ENCODE measurements at regions not wholly inside any gene's neighbourhood (a gene's known extent, or its start where the extent isn't known, plus 50 kb on each side); places are given as distances from the start of the nearest gene placed in this dataset.

DNA sequence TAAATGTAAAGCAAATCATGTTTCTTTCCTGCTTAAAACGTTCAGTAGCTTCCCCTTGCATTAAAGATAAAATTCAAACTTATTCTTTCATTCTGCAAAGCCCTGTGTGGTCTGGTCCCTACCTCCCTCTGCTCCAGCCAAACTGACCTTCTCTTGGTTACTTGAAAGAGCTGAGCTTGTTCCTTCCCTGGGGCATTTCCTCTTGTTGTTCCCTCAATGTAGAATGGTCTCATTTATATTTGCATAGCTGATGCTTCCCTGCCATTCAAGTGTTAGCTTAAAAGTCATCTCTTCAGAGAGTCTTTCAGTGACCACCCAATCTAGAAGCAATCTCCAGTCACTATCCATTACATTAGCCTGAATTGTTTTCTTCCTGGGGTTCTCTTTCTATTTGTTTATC is 1618.5 kb upstream of the TENM4 start:
- DNase-seq (ENCODE audit: low read depth in 2 of 3, low spot score in 2 of 3), result no peak

DNA sequence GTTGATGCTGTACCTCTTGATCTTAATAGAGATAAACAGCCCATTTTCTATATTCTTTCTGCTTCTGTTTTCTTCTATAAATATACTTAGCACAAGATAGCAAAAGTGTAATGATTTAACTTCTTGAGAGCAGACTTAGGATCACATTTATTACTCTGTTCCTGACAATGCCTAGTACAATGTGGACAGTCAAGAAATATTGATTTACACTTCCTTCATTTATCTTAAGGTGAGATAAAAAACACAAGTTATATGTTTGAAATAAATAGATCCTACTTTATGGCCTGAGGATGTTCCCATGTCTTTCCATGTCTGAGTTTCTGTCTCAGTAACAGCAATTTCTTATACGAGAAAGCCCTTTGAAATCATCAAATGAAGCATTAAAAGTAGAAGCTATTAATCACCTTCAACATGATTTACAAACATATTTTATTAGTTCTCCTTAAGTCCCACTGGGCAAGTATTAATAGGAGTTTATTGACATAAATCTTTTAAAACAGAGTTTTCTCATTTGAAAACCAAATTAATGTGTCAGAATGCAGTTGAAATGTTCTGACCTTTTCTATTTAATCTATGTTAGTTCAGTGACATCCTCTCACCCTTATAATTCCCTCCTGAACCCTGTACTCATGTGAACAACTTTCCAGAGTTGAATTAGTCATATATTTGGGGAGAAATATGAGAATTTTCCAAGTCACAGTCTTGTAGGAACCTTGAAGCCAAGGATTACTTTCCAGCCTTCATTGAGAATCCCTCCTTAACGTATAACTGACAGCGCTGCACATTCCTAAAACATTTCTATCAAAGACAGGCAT is 1611.7 kb upstream of the TENM4 start:
- no peak for DNase-seq (ENCODE audit: low read depth in 2 of 3, low spot score in 2 of 3)

DNA sequence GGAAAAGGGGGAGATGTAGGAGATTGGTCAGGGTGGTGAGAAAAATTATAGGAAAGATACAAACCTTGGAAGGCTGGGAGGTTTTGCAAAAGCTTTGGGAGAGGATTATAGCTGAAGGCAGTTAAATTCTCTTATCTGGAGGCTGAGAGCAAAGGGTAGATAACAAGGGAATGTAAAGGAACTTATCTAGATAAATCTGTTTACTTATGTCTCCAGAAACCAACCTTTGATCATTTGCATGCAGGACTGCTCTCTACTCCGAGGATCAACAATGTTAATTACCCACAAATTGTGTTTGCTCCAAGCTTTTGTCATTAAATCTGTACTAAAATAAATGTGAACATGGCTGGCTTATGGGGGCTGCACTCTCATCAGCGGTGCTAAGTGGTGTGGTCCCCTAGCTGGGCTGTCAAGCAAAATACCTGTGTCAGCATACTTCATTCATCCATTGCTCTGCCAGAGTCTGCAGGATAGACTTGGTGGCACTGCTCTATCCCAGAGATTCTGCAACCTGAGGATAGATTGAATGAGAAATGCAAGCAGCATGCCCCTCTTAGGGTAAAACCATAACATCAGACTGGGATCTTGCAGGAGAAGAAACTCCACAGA is 1599.2 kb upstream of the TENM4 start:
- no peak for DNase-seq (ENCODE audit: low read depth in 2 of 3, low spot score in 2 of 3)

DNA sequence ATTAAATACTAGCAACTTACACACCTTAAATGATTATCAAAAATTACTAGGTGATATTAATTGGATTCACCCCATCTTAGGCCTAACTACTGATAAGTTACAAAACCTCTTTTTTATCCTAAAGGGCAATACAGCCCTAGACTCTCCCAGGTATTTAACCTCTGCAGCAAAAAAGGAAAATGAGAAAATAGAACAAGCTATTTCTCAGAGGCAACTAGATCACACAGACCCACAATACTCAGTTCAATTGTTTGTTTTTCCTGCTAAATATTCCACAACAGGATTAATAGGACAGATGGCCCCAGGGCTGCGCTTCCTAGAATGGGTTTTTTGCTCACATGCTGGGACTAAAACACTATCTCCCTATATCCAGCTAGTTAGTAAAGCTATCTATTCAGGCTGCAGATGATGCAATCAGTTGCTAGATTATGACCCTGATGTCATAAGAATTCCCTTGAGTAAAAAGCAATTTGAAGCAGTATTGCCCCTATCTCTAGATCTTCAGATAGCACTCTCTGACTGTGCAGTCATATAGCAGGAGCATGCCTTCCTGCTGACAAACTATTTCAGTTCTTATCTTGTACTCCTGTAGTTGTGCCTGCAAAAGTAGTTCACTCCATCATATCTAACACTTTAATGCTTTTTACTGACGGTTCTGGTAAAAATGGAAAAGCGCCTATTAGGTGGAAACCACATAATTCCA is 1595.5 kb upstream of the TENM4 start:
- no peak for DNase-seq (ENCODE audit: low read depth in 2 of 3, low spot score in 2 of 3)

DNA sequence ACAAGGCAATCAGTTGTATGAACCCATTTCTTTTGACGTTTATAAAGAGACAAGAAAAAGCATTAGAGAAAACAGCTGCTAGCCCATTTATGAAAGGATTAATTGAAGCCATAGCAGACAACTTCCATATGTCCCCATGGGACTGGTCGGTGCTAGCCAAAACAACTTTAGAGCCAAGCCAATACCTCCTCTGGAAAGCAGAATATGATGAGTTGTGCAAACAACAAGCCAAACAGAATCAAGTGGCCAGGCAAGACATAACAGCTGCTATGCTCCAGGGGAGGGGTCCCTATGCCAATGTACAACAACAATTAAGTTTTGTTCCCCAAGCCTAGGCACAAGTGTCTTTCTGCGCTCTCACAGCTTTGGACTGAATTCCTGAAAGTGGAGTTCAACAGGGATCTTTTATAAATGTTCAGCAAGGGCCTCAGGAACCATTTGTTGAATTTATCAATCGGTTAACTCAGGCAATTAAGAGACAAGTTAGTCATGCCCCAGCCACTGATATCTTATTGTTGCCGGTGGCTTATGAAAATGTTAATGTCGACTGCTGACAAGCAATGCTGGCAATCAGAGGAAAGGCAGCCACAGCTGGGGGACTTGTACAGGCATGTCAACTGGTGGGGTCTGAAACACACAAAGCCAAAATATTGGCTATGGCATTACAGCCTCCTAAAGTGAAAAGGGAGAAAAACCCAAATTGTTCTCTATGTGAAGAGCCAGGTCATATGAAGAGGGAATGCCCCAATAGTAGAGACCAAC is 1593.1 kb upstream of the TENM4 start:
- no peak for DNase-seq (ENCODE audit: low read depth in 2 of 3, low spot score in 2 of 3)

DNA sequence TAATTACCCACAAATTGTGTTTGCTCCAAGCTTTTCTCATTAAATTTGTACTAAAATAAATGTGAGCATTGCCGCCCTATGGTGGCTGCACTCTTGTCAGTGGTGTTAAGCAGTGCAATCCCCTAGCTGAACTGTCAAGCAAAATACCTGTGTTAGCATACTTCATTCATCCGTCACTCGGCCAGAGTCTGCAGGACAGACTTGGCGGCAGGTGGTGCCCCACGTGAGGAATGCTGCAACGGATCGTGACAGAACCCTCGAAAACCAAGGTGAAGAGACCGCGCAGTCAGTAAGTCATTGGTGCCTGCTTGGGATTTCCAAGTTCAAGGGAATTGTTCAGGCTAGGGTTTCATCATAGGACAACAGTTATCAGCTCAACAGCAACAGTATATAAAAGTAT is 1592.1 kb upstream of the TENM4 start:
- no peak for DNase-seq (ENCODE audit: low read depth in 2 of 3, low spot score in 2 of 3)

DNA sequence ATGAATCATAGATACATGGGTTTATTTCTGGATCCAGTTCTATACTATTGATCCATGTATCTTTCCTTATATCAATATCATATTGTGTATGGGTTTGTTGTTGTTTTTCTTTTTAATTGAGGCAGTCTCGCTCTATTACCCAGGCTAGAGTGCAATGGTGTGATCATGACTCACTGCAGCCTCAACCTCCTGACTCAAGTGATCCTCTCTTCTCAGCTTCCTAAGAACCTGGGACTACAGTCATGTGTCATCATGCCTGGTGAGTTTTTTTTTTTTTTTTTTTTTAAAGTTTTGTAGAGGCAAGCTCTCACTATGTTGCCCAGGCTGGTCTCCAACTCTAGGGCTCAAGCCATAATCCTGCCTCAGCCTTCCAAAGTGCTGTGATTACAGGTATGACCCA is 1589.4 kb upstream of the TENM4 start:
- DNase-seq (ENCODE audit: low read depth in 2 of 3, low spot score in 2 of 3), result no peak

DNA sequence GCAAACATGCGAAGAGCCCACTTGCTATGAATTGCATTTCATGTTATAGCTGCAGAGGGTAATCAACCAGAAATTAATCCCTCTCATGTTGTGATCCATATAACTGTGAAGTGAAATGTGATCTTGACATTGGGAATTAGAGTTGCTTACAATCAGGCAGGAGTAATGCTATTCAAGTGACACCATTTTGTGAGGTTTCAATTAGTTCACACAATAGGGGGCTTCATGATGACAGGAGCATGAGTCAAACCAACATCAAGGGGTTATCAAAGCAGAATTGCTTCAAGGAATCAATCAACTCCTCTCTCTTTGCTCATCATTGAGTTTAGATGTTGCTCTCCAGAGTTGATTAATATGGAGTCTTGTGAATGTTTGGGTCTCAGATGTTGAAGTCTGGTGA is 1585.2 kb upstream of the TENM4 start:
- no peak for DNase-seq (ENCODE audit: low read depth in 2 of 3, low spot score in 2 of 3)

DNA sequence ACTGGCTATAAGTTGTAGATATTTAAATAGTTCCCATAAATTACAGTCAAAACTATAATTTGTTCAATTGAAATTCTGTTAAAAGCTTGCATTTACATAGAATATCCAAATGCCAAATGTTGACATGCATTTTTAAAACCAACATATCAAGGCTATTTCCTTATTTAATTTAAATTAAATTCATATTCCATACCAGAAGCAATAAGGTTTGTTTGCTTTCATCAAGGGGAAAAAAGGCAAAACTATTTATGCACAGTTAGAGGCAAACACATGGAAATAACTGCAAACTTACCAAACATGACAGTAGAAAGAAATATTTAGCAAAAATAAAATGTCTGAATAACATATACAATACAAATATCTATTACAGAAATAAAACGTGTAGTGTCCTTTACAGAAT is 1581.2 kb upstream of the TENM4 start:
- no peak for DNase-seq (ENCODE audit: low read depth in 2 of 3, low spot score in 2 of 3)

DNA sequence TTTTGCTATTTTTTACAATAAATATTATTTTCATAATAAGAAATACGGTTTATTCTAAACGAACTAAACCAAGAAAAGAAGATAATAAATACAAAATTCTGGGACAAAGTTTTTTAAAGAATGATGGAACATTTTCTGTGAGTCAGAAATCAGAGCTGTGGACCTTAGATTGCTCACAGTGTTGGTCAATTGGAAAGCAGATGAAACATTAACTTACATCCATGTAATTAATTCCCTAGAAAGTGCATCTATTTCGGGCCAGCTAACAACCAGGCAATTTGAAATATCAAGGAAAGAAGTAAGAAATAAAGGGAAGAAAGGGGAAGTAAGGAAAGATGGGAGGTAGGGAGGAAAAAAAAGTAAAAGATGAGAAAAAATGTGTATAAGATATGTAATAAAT is 1569.8 kb upstream of the TENM4 start:
- DNase-seq (ENCODE audit: low read depth in 2 of 3, low spot score in 2 of 3), result no peak

DNA sequence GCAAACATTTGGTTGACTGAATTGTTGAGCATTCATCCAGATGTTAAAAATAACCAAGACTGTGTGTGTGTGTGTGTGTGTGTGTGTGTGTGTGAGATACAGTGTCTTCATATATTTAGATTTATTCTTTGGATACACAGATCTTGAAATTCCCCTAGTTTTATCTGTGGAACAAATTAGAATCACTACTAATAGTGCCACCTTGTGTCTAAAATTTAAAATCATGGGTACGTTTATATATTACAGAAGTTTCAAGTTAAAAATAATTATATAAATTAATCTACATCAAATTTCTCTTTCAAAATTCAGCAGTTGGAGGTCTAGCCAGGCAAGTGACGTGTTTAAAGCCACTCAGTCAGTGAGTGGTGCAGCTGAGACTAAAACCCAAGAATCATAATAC is 1566.2 kb upstream of the TENM4 start:
- DNase-seq (ENCODE audit: low read depth in 2 of 3, low spot score in 2 of 3), result no peak

DNA sequence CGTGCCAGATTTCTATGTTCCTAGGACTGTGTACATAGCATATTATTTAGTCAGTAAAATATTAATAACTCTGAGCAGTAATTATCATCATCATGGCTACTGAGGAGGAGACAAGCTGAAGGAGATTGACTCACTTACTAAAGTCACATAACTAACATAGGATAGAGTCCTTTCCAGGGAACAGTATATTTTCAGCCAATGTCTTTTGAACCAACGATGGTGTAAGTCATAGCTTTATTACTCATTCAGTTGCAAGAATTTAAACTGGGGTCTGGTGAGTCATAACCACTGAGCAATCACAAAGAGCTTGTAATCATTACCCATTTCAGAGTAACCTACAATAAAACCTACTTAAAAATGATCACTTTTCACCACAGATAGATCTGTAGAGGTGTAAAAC is 1564.8 kb upstream of the TENM4 start:
- no peak for DNase-seq (ENCODE audit: low read depth in 2 of 3, low spot score in 2 of 3)

DNA sequence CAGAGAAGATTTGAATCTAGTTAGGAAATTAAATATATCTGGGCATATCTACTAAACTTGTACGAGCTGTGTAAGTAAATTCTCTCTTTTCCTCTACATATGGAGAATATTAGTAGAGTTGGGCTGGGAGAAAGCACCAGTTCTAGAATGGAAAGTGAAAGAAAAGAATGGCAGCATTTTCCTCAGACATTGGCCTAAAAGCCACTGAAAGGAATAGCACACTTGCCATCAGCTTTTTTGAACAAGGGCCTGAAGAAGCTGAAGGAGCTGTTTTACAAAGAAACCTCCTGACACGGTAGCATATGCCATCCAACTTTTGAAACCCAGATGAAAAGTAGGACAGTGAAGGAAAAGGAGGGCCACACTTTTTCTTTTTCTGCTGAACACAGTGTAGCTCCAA is 1563.7 kb upstream of the TENM4 start:
- DNase-seq (ENCODE audit: low read depth in 2 of 3, low spot score in 2 of 3), result no peak

DNA sequence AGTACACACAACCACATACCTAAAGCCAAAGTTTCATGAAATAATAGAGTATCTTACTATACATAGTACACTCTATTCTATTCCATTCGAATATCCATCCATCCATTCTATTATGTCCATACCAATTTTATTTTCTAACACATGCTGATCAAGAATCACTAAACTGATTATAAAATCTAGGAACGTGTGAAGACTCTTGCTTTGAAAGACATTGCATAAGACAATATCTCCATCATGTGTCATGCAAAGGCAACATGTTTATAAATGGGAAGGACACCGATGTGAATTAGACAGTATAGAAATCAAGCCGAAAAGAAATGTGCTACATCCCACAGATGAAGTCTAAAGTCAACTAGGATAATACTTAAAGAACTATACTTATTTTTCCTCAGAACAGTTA is 1561.5 kb upstream of the TENM4 start:
- no peak for DNase-seq (ENCODE audit: low read depth in 2 of 3, low spot score in 2 of 3)

DNA sequence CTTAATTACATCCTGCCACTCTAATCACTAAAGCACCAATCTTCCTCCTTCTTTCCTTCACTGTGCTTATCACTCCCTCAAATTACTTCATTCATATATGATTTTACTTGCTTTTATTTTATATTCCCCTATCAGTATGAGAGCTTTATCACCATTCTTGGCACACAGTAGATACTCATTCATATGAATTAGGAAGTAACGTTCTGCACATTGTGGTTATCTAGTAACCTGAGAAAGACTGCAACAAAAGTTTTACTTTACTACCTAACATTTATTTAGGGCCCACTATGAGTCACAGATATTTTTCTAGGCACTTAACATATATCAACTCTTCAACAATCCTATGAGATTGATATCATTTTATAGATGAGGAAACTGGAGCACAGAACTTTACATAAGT is 1559.9 kb upstream of the TENM4 start:
- no peak for DNase-seq (ENCODE audit: low read depth in 2 of 3, low spot score in 2 of 3)

DNA sequence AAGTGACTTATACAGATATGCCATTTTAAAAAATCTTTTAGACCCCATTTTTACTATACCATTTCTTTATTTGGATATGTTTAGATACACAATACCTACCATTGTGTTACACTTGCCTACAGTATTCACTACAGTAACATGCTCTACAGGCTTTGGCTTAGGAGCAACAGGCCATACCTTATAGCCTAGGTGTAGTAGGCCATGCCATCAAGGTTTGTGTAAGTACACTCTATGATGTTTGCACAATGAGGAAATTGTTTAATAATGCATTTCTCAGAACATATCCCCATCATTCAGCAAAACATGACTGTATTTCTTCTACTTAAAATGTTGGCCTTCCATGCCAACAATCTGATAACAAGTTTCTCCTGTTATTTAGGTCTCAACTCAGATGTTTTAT is 1559.5 kb upstream of the TENM4 start:
- no peak for DNase-seq (ENCODE audit: low read depth in 2 of 3, low spot score in 2 of 3)

DNA sequence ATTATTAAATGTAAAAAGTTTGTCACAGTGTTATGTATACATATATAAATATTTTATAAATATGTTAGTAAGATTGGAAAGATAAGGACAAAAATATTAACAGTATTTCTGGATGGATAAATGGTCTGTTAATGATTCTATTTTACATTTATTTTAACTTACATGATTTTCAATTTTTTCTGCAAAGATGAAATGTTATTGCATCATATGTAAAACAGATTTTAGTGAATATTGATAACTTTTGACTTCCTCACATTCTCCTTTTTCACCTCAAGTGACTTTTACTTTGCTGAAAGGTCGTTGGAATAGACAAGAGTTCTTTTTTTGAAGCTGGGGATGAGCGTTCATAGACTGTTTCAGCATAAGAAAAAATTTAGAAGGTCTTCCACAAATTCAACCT is 1554.7 kb upstream of the TENM4 start:
- DNase-seq (ENCODE audit: low read depth in 2 of 3, low spot score in 2 of 3), result no peak

DNA sequence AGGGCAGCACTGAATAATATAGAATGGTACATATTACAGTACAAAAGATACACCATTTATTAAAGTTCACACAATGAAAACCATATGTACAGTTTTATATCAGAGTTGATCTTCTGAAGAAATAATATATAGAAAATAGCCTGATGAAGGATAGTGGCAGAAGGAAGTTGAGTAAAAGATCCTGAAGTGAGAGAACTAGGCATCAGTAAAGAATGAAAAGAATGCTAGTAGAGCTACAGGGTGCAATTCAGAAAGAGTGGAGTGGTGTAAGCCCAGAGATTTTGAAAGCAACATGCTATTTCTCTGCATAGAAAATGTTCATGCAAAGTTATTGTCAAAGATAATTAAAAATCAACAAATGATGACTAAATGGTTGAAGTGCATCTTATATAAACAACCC is 1552.7 kb upstream of the TENM4 start:
- no peak for DNase-seq (ENCODE audit: low read depth in 2 of 3, low spot score in 2 of 3)

DNA sequence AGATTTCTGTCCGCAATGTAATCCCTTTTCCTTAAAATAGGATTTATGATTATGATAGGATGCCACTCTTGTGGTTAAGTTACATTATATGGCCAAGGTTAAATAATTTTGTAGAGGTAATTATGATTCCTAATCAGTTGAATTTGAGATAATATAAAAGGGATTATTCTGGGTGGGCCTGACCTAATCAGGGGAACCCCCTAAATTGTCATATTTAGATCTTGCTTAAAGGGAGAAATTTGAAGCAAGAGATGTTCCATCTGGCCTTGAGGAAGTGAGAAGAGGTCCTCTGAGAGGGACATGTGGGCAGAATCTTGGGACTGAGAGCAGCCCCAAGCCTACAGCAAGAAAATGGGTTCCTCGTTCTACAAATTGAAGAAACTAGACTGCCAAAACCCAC is 1550.1 kb upstream of the TENM4 start:
- DNase-seq (ENCODE audit: low read depth in 2 of 3, low spot score in 2 of 3), result no peak

DNA sequence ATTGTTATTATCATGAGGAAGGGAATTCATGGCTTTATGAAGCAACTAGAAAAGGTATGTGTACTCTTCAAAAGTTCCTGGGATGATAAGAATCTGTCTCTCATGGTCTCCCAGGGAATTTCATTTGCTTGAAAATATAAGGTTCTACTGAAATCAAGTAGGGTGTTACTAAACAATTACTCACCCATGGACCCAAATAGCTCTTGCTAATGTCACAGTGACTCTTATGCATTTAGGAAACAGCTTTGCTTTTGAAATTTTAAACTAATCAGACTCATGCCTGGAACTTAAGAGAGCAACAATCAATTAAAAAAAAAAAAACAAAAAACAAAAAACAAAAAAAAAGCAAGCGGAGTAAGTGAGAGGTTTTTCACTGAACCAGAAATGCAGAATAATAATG is 1546.3 kb upstream of the TENM4 start:
- no peak for DNase-seq (ENCODE audit: low read depth in 2 of 3, low spot score in 2 of 3)

DNA sequence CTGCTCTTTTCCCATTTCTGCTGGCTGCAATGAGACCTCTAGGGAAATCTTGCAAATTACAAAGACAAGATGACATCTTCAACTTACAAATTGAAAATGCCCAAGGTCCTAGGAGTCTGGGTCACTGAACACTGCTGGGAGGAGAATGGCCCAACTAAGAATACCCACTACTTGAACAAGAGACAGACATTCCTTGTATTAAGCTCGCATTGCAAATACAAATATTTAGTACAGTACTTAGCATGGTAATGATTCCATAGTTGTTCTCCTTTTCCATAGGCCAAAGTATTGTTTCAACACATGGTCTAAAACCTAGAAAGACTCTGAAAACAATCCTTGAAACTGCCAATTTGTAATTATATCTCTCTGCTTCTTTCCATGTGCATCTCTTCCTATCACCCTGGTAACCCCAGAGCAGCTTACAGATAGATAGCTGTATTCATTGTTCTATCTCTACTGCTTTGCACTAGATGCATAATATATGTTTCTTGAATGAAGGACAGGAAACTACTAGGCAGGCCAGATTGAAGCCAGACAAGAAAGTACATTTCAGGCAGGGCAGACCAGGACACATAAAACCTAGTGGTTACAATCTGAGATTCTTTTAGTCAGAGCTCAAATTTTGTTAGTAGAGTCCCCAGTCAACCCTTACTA is 1545.7 kb upstream of the TENM4 start:
- DNase-seq (ENCODE audit: low read depth in 2 of 3, low spot score in 2 of 3), result no peak

All from activated CD8-positive, alpha-beta memory T cell treated with anti-CD3 and anti-CD28 coated beads for 48 hours (primary cell).